Superior temporal gyrus (tissue), 1 donor: ENCODE measurements at regions not wholly inside any gene's neighbourhood (a gene's known extent, or its start where the extent isn't known, plus 50 kb on each side); places are given as distances from the start of the nearest gene placed in this dataset.

Experiments
- DNase-seq: peaks from one replicate; pipeline ENCODE4 v3.0.0-alpha.2; 2016; ENCODE audit errors: extremely low spot score

DNA sequence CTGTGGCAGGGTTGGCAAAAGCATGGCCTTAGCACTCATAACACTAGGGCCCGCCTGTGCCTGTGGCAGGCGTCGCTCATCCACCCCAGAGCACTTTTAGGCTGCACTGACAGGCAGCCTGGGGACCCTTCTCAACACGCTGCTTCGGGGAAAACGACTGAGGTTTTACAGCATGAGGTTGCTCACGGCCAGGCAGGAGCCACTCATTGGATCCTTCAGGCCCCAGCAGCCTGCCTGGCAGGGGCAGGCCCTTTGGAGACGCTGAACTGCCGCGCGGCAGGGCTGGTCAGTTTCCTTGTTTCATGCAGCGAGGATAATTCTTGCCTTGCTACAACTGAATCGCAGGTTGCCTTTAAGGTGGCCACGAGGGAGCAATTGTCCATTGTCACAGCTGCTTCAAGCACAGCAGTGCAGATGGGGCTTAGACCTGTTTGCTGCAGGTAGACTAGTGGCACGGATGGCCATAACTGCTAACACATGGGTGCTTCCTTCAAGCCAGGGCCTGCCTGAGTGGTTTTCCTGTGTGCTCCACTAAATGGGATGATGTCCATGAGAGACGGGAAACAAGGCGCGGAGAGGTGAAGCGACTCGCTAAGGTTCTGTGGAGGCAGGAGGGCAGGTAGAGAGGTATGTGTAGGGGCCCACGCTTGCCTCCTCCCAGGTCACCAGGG lies 49.9 kb upstream of the HS6ST1 start:
- no peak for DNase-seq

DNA sequence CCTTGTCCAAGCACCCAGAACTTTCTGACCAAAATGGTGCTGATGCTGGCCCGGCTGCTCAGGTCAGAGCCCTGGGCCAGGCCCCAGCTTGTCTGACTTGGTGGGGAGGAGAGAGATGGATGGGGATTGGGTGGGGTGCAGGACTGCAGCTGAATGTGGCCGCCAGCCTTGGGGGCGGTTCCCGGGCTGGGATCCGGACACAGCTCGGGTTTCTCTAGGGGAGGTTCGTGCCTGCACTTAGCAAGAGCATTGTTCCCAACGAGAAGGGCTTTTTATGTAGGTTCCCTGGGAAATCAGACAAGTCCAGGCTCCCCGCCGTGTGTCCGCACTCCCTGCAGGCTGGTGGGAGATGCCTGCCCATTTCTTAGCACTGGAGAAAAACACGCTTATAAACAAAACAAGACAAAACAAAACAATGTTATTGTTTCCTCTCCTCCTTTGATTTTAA lies 50.5 kb upstream of the HS6ST1 start:
- no peak for DNase-seq

DNA sequence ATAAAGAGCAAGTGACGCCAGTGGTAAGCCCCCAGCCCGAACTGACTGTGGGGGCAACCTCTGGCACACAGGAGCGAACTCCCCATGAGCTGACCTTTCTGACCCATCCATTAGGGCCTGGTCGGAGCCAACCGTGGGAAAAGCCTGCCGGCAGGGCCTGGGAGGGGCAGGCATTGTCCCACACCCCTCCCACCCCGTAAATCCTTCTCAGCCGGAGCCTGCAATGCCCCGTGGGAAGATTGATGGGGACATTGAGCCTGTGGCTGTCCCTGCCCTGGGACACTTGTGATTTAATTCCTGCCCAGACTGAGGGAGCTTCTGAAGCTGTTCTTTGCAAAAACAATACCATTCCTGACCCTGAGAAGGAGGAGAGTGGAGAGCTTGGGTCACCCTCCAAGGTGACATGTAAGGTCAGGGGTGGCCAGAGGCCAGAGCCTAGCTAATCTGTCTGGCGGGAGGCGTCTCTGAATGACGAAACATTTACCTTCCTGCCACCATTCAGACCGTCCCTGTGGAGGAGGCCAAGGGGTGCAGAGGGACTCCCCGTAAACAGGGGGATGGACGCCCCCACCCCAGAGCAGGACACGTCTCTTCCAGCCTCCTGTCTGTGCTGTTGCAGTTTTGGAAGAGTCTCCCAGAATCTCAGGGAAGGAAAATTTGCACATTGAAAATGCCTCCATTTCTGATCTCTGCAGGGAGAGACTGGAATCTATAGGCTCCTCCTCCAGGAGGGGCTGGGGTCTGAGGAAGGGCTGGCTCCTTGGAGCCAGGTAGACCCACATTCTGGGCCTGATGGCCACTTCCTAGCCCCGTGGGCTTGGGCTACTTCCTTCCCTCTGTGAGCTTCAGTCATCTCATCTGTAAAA lies 51.2 kb upstream of the HS6ST1 start:
- DNase-seq, result no peak

- no peak for DNase-seq
Measured at GRCh38 chr2:128370468-128371247, 52.0 kb upstream of the HS6ST1 start.

DNA sequence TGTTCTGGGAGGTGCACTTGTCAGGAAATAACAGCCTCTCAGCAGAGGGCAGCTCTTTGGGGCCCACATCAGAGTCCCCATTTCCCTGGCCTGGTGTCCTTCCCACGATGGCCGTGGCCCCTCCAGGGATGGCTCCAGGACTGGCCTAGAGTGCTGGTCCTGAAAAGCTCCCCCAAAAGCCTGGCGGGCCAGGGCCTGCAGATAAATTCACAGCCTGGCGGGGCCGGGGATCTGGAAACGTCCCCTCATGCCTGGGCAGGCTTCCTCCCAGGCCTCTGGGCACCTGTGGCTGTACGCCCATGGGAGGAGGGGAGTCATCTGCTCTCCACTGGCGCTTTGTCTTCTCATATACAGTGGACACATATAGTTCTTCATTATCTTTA lies 52.6 kb upstream of the HS6ST1 start:
- no peak for DNase-seq

DNA sequence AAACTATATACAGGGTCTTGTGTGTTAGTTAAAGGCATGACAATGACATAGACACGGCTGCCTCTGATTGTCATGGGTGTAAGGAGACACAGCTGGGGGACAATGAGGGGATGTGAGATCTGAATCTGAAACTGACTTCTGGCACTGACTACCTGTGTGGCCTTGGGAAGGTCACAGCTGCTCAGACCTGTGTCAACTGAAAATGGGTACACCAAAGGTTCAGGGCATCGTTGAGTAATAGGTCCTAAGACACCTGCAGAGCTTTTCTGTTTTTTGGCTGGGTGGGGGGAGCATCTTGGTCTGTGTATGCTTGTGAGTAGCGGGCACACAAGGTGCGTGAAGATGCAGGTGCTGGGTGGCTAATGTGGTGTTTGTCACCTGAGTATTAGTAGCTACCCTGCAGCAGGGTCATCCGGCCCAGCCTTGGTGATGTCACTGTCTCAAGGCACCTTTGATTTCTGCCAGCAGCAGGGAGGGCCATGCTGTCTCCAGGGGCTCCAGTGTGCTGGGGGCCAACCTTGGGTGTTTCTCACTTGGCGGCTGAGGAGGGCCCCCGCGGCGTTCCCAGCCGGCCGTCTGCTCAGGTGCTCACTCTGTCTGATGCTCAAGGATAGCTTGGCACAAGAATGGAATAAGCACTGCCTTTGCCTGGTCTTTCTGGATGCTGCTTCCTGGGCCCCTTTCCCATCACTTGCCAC lies 53.1 kb upstream of the HS6ST1 start:
- DNase-seq, result no peak

DNA sequence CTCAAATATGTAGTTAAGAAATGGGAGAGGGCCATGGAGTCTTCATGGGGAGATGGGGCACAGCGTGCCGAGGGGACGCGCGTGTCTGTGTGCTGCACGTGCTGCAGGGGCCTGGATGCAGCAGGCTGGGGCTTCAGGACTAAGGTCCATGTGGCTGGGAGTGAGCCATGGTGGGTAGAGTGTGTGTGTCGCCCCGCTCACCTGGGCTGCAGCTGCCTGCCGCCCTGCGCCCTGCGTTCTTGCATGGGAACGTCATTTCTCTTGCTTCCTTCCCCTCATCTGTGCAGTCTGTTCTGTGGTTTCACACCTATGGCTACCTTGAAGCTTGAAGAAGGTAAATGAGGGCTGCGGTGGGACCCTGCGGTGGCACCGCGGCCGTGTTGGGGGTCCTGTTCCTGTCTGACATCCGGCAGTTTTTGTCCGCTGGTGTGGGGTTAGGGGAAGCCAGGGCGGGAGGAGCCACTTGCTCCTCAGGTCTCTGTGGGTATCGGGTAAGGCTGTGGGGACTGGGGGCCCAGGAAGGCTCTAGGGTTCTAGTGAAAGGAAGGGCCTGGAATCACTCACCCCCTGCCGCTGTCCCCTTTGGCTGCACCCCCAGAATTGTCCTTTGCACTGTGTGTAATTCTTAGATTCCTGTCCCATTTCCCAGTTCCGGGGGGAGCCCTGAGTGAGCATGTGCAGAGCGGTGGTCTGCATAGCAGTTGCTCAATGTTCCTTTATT lies 54.1 kb upstream of the HS6ST1 start:
- DNase-seq, result no peak

GRCh38 chr2:128373451-128374000 lies 54.9 kb upstream of the HS6ST1 start:
- DNase-seq, result no peak

GRCh38 chr2:128374001-128374710 lies 55.5 kb upstream of the HS6ST1 start:
- no peak for DNase-seq

DNA sequence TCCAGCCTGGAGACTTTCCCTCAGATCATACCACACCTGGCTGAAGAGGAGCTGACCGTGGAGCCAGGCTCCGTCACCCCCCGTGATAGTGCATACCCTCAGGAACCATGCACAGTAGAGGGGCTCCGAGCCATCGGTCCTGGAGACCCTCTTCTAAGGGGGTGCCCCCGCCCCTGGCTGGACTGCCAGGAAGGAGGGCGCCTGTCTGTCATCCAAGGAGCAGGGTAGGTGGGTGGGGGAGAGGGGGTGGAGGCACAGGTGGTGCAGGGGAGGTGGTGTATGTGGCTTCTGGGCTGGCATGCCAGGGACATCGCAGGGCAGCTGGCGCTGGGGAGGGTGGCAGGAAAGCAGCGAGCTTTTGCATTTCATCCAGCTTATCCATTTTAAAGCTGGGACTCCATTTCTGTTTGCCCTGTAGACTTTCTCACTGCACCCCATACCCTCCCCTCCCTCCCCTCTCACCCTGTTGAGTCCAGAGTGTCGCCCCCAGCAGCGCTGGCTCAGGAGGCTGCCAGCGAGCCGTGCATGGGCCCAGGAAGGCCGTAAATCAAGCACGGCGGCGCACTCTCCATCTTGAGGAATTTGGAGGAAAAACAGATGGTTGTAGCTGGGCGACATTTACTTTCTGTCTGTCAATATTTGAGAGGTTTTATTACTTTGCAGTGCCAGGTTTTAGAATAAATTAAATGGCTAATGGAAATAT lies 56.2 kb upstream of the HS6ST1 start:
- no peak for DNase-seq

DNA sequence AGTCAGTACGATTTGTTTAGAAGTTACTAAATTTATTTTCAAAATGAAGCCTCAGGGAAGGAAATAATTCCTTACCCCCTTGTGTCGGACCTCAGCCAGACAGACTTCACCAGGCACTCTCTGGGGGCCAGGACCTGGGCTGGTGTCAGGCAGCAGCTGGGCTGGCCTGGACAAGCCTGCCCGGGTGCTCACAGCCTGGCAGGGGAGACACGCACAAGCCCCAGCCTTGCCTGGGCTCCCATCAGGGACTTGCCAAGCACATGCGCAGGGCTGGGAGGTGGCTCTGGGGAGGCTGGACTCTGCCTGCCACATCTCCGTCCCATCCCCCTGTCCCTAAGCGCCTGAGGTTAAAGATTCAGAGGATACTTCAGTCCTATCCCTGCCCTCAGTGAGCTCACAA lies 56.8 kb upstream of the HS6ST1 start:
- no peak for DNase-seq

GRCh38 chr2:128376241-128377041 lies 57.8 kb upstream of the HS6ST1 start:
- DNase-seq, result no peak

- DNase-seq, result no peak
Measured at GRCh38 chr2:128377071-128377910, 58.6 kb upstream of the HS6ST1 start.

DNA sequence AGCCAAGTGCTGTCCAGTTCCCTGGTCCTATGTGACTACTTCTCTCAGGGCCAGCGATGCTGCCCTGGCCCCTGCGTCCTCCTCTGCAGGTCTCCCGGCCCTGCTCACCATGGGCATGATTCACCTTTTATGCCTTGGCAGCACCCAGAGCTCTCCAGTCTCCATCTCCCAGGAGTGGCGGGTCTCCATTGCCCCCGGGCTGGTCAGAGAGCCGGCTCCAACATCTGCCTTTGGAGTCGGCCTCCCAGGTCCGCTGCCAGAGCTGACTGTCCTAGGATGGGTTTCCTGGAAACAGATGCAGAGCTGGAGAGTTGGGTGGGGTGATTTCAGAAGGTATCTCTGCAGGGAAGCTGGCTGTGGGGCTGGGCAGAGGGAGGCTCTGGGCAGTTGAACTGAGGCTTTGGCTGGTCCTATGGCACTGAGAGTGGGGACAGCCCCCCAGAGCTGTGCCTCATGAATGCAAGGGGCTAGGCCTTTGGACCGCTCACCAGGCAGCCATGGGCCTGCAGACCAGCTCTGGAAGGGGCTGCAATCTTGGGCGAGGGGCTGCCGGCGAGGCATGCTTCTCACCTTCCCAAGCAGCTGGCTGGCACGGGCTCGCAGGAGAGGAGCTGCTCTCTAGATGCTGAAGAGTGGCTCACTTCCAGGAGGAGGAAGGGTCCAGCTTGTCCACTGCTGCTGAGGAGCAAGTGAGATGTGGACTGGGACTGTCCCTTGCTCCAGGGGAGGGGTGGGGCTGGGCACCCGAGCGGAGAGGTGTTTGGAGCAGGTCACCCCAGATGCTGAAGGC lies 59.8 kb upstream of the HS6ST1 start:
- DNase-seq, result no peak

GRCh38 chr2:128379021-128380015 lies 60.6 kb upstream of the HS6ST1 start:
- DNase-seq, result peak; percentile 47
